Endothelial cell of umbilical vein (primary cell): ENCODE measurements at regions not wholly inside any gene's neighbourhood (a gene's known extent, or its start where the extent isn't known, plus 50 kb on each side); places are given as distances from the start of the nearest gene placed in this dataset.

Experiments
- EZH2 ChIP-seq: IDR thresholded peaks from 2 replicates; pipeline ENCODE4 v1.6.1; 2012; ENCODE audit warnings: borderline replicate concordance, low read depth, mild to moderate bottlenecking, moderate library complexity, low read length, inconsistent platforms; ENCODE audit not compliant: severe bottlenecking
- FOS ChIP-seq: IDR thresholded peaks from 2 replicates; pipeline ENCODE4 v1.6.1; 2011; ENCODE audit warnings: mild to moderate bottlenecking, low read length, moderate library complexity, borderline replicate concordance; ENCODE audit not compliant: insufficient read depth
- GATA2 ChIP-seq: IDR thresholded peaks from 2 replicates; pipeline ENCODE4 v1.7.0; 2011; ENCODE audit warnings: low read depth, mild to moderate bottlenecking, moderate library complexity, mixed read lengths, low read length; ENCODE audit not compliant: insufficient read length, insufficient read depth
- JUN ChIP-seq: IDR thresholded peaks from 2 replicates; pipeline ENCODE4 v1.6.1; 2011; ENCODE audit warnings: borderline replicate concordance, low read depth; ENCODE audit not compliant: insufficient read length, insufficient read depth
- MYC ChIP-seq: IDR thresholded peaks from one replicate; pipeline ENCODE4 v1.6.1; 2011; ENCODE audit warnings: mild to moderate bottlenecking, low read depth, low read length
- POLR2A ChIP-seq: IDR thresholded peaks from 2 replicates; pipeline ENCODE4 v1.6.1; 2012; ENCODE audit warnings: low read depth, mild to moderate bottlenecking, control low read depth, low read length
- POLR2AphosphoS5 ChIP-seq: IDR thresholded peaks from 2 replicates; pipeline ENCODE4 v1.6.1; 2012; ENCODE audit warnings: low read depth, mild to moderate bottlenecking, control low read depth, low read length, moderate library complexity; ENCODE audit not compliant: insufficient read depth
- TF ChIP-seq, protein P1 (sequence below): IDR thresholded peaks from 2 replicates; pipeline ENCODE4 v1.6.1; 2011; ENCODE audit not compliant: insufficient read depth, insufficient read length
- TF ChIP-seq, protein P2 (sequence below), 2 donors: IDR thresholded peaks; 1 replicate in 1 of 2; 2 replicates in 1 of 2; pipeline ENCODE4 v1.5.1; 2011; ENCODE audit warnings: low read length in 2 of 2, mild to moderate bottlenecking in 2 of 2, moderate library complexity in 2 of 2, control low read depth in 1 of 2, inconsistent platforms in 1 of 2, low read depth in 1 of 2; ENCODE audit not compliant: insufficient read depth in 1 of 2; ENCODE audit errors: extremely low read depth in 1 of 2

DNA sequence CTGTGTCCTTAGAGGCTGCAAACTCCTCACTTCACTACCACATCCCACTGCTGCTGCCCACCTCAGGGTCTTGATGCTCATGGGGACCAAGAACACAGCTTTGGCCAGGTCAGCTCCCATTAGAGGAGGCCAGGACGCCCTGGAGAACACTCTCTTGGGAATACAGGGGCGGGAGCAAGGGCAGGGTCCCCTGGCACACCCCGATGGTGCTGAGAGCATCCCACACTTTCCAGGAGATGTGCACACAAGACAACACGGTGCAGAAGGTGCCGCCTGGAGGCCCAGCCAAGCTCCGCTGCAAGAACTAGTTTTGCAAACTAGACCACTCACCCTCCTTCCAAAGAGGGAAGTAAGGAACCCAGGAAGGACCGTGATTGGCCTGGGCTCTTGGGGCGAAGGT is 304.4 kb upstream of the SALL3 start:
- TF ChIP-seq, protein P1, sequence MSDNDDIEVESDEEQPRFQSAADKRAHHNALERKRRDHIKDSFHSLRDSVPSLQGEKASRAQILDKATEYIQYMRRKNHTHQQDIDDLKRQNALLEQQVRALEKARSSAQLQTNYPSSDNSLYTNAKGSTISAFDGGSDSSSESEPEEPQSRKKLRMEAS: no peak
- TF ChIP-seq, protein P2, sequence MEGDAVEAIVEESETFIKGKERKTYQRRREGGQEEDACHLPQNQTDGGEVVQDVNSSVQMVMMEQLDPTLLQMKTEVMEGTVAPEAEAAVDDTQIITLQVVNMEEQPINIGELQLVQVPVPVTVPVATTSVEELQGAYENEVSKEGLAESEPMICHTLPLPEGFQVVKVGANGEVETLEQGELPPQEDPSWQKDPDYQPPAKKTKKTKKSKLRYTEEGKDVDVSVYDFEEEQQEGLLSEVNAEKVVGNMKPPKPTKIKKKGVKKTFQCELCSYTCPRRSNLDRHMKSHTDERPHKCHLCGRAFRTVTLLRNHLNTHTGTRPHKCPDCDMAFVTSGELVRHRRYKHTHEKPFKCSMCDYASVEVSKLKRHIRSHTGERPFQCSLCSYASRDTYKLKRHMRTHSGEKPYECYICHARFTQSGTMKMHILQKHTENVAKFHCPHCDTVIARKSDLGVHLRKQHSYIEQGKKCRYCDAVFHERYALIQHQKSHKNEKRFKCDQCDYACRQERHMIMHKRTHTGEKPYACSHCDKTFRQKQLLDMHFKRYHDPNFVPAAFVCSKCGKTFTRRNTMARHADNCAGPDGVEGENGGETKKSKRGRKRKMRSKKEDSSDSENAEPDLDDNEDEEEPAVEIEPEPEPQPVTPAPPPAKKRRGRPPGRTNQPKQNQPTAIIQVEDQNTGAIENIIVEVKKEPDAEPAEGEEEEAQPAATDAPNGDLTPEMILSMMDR (IDR thresholded peaks at IDR 0.05; ENCODE audit: extremely low read depth in 1 of 2, insufficient read depth in 1 of 2, low read depth in 1 of 2, low read length in 2 of 2): no peak
- no peak for TF ChIP-seq POLR2A
- TF ChIP-seq MYC: no peak
- no peak for TF ChIP-seq EZH2
- TF ChIP-seq GATA2: no peak
- TF ChIP-seq FOS: no peak
- no peak for TF ChIP-seq POLR2AphosphoS5
- no peak for TF ChIP-seq JUN
